ENCODE measurements at regions not wholly inside any gene's neighbourhood (a gene's known extent, or its start where the extent isn't known, plus 50 kb on each side); places are given as distances from the start of the nearest gene placed in this dataset.

DNA sequence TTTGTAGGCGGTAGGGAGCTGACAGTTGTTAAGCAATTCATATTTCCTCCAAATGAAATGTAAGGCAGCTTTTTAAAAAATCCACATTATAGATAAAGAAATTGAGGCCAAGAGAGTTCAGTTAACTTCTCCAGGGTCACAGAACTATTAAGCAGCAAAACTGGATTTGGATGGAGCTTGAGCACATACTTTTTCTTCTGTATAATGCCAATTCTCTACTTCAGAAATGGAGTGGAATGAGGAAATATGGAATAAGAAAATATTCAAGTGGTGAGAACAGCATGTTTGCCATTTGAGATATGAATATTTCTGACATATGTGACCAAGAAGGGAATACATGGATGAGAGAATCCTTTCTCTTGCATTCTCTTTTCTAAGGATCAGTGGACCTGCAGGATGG, 233.1 kb downstream of the FOXG1 start:
- H4K20me1 ChIP-seq (replicated peaks in 1 of 2; ENCODE audit: control insufficient read depth in 1 of 2, insufficient read depth in 2 of 2, low read length in 2 of 2): no peaks in the 10 kb centered on the region
- no peaks in the 10 kb centered on the region for H3K23me2 ChIP-seq (ENCODE audit: low read depth, low read length)
- H3K27ac ChIP-seq (ENCODE audit: low read depth, low read length): no peak overlapping the region
- POLR2A ChIA-PET (ENCODE audit: partially characterized antibody): no interaction called here
- no peak overlapping the region for H3K4me3 ChIP-seq (ENCODE audit: extremely low read depth in 1 of 4, insufficient read depth in 2 of 4, low read depth in 3 of 4, low read length in 4 of 4)
- H3K4me2 ChIP-seq (ENCODE audit: insufficient read depth in 1 of 2, low read depth in 2 of 2, low read length in 2 of 2): no peak overlapping the region
- no peak overlapping the region for H3K9ac ChIP-seq (replicated peaks in 1 of 4; ENCODE audit: extremely low read depth in 1 of 4, low read depth in 3 of 4, low read length in 3 of 4)
- no peak overlapping the region for H3K56ac ChIP-seq (replicated peaks; ENCODE audit: insufficient read length, low read depth, low read length)
- no peaks in the 10 kb centered on the region for H3K9me3 ChIP-seq (ENCODE audit: insufficient read depth in 2 of 2, low read depth in 1 of 2, low read length in 1 of 2)
- DNase-seq (ENCODE audit: low read depth in 1 of 2, low spot score in 2 of 2): no peak
- no peak overlapping the region for H3K14ac ChIP-seq (ENCODE audit: insufficient read length)
- H4K91ac ChIP-seq (replicated peaks; ENCODE audit: insufficient read length, low read length): no peak overlapping the region
- no peaks in the 10 kb centered on the region for H3K27me3 ChIP-seq (replicated peaks in 1 of 4; ENCODE audit: control insufficient read depth in 3 of 4, extremely low read depth in 1 of 4, insufficient read depth in 3 of 4, low read length in 3 of 4)
- no peaks in the 10 kb centered on the region for H3K36me3 ChIP-seq (ENCODE audit: control insufficient read depth in 2 of 4, insufficient read depth in 4 of 4, low read length in 3 of 4)
- no peak overlapping the region for H3K23ac ChIP-seq (ENCODE audit: insufficient read length)
- FAIRE-seq: no peak
- H2BK5ac ChIP-seq (ENCODE audit: low read depth, low read length): no peak overlapping the region
- no peak overlapping the region for H2BK120ac ChIP-seq (replicated peaks; ENCODE audit: low read depth, low read length)
- H2AFZ ChIP-seq (ENCODE audit: low read length): no peak overlapping the region
- H3K4me1 ChIP-seq (replicated peaks in 1 of 4; ENCODE audit: control insufficient read depth in 3 of 4, insufficient read depth in 4 of 4, low read length in 3 of 4): no peaks in the 10 kb centered on the region
- H3K18ac ChIP-seq (ENCODE audit: extremely low read depth, low read length): no peak overlapping the region
- H2BK12ac ChIP-seq (ENCODE audit: low read depth, low read length): no peak overlapping the region
- no peak overlapping the region for H2BK15ac ChIP-seq (ENCODE audit: low read length)
- no peak overlapping the region for H2BK20ac ChIP-seq (ENCODE audit: low read length)
- CTCF ChIA-PET (ENCODE audit: partially characterized antibody): no interaction called here
- H2AK5ac ChIP-seq (ENCODE audit: low read depth, low read length): no peak overlapping the region
- no peaks in the 10 kb centered on the region for H3K79me2 ChIP-seq (ENCODE audit: control insufficient read depth in 1 of 2, insufficient read depth in 2 of 2, low read length in 2 of 2)
- no peak overlapping the region for H3K4ac ChIP-seq (replicated peaks; ENCODE audit: insufficient read length, low read depth, low read length)
- H4K5ac ChIP-seq (ENCODE audit: insufficient read length, low read depth, low read length): no peak overlapping the region
- H4K8ac ChIP-seq (ENCODE audit: extremely low read depth, insufficient read depth, low read length): no peak overlapping the region
- H3K79me1 ChIP-seq (ENCODE audit: low read depth, low read length): no peaks in the 10 kb centered on the region
- TF ChIP-seq ATF3 (IDR thresholded peaks at IDR 0.05; ENCODE audit: insufficient read depth, low read depth, low read length) (no peak), CBX8 (IDR thresholded peaks at IDR 0.05; ENCODE audit: borderline replicate concordance, low read depth, low read length) (no peak)
- WGBS, 2 experiments (ENCODE audit: extremely low coverage in 1 of 2, insufficient coverage in 1 of 2, insufficient read length in 1 of 2, insufficient replicate concordance in 2 of 2, low coverage in 1 of 2, low lambda C conversion rate in 2 of 2, missing lambda C conversion rate in 1 of 2): 100% methylated on average over 1 of the region's 1 CpG; no CpG with 5 or more reads in 1 of the 2 experiments
